ENCODE measurements at regions not wholly inside any gene's neighbourhood (a gene's known extent, or its start where the extent isn't known, plus 50 kb on each side); places are given as distances from the start of the nearest gene placed in this dataset.

GRCh38 chr4:129359461-129359860 lies 263.5 kb downstream of the C4orf33 start:
- TF ChIP-seq EZH2 (IDR thresholded peaks at IDR 0.05; ENCODE audit: insufficient read depth, poor library complexity, severe bottlenecking) (no peak), EZH2phosphoT487 (IDR thresholded peaks at IDR 0.05; ENCODE audit: insufficient read depth, low read depth) (no peak)

Measured in GM23248 (cell line).